Common myeloid progenitor, CD34-positive (primary cell): ENCODE measurements at regions not wholly inside any gene's neighbourhood (a gene's known extent, or its start where the extent isn't known, plus 50 kb on each side); places are given as distances from the start of the nearest gene placed in this dataset.

ENCODE experiments used
- CTCF ChIA-PET: fragments of 350-600 bp; sonication (Branson Sonifier 250); formaldehyde crosslinking; loops from one replicate; lab custom pipeline; 2021; ENCODE audit warnings: antibody characterized with exemption; lab: Charles Lee
- POLR2A ChIA-PET: fragments of 350-600 bp; sonication (Branson Sonifier 250); formaldehyde crosslinking; loops from one replicate; lab custom pipeline; 2021; ENCODE audit warnings: antibody characterized with exemption; lab: Charles Lee
- DNase-seq, 3 donors: peaks; one replicate each; pipeline versions ENCODE4 v3.0.0 to v3.0.0-alpha.2; 2013
- H3K27ac ChIP-seq, 2 experiments: 1 replicate in 1 of 2; 2 replicates in 1 of 2; pipeline ENCODE4 v1.7.0; 2013; ENCODE audit warnings: inconsistent platforms in 2 of 2, low read length in 2 of 2, mild to moderate bottlenecking in 2 of 2, low read depth in 1 of 2, moderate library complexity in 1 of 2; ENCODE audit not compliant: severe bottlenecking in 2 of 2, insufficient read depth in 1 of 2, poor library complexity in 1 of 2
- H3K27me3 ChIP-seq, 5 experiments: replicated peaks in 2 of 5; 1 replicate in 3 of 5; 2 replicates in 2 of 5; pipeline versions ENCODE4 v1.6.1 to v1.7.0; 2013; ENCODE audit warnings: low read length in 4 of 5, mild to moderate bottlenecking in 2 of 5, moderate library complexity in 2 of 5, inconsistent platforms in 1 of 5; ENCODE audit not compliant: insufficient read depth in 5 of 5, control insufficient read depth in 4 of 5
- H3K36me3 ChIP-seq, 4 experiments: 1 replicate in 2 of 4; 2 replicates in 2 of 4; pipeline versions ENCODE4 v1.6.1 to v1.7.0; 2013; ENCODE audit warnings: low read length in 3 of 4, control low read depth in 1 of 4, mild to moderate bottlenecking in 1 of 4; ENCODE audit not compliant: control insufficient read depth in 4 of 4, insufficient read depth in 4 of 4
- H3K4me1 ChIP-seq, 4 experiments: 1 replicate in 3 of 4; 2 replicates in 1 of 4; pipeline versions ENCODE4 v1.6.1 to v1.7.1; 2013; ENCODE audit warnings: low read length in 3 of 4, mild to moderate bottlenecking in 3 of 4, control low read depth in 1 of 4, inconsistent platforms in 1 of 4, moderate library complexity in 1 of 4; ENCODE audit not compliant: control insufficient read depth in 4 of 4, insufficient read depth in 4 of 4; ENCODE audit errors: control extremely low read depth in 1 of 4
- H3K4me3 ChIP-seq, 7 experiments: 1 replicate in 4 of 7; 2 replicates in 3 of 7; pipeline versions ENCODE4 v1.5.1 to v1.7.0; 2013; ENCODE audit warnings: mild to moderate bottlenecking in 7 of 7, low read length in 6 of 7, moderate library complexity in 6 of 7, inconsistent platforms in 2 of 7, low read depth in 2 of 7, control low read depth in 1 of 7; ENCODE audit not compliant: insufficient read depth in 4 of 7, control insufficient read depth in 1 of 7; ENCODE audit errors: extremely low read depth in 1 of 7
- H3K9me3 ChIP-seq, 5 experiments: 1 replicate in 4 of 5; 2 replicates in 1 of 5; pipeline versions ENCODE4 v1.6.1 to v1.7.1; 2013; ENCODE audit warnings: low read length in 4 of 5, mild to moderate bottlenecking in 2 of 5, inconsistent platforms in 1 of 5, low read depth in 1 of 5, moderate library complexity in 1 of 5; ENCODE audit not compliant: control insufficient read depth in 4 of 5, insufficient read depth in 2 of 5; ENCODE audit errors: control extremely low read depth in 1 of 5
- WGBS: methylation state at CpG from one replicate; pipeline ENCODE4 v1.1.5; 2013; ENCODE audit not compliant: insufficient coverage; 5-methylcytosine and 5-hydroxymethylcytosine counted together

DNA sequence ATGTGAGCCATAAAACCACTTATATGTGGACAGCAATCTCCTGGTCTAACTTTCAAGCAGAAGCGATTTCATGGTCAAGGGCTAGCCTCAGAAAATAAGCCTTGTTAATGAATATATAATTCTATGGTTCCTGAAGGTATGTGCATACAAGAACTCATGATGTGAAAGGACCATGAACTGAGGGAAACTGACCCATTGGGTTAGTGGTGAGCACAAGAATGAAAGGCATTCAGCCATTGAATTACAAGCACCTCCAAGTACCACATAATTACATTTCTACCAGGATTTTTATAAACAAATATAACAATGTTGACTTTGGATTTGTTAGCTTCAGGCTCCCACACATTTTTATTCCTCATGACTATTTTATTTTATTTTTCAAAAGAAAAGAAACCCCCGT lies 459.0 kb downstream of the TLE4 start:
- H3K27me3 ChIP-seq: no peaks in the 10 kb centered on the region
- ChIA-PET POLR2A (no interaction called here), CTCF (no interaction called here)
- H3K4me1 ChIP-seq: no peaks in the 10 kb centered on the region
- peaks cover 0 to 6% (median 0%) of the 10 kb centered on the region in 5 experiments for H3K9me3 ChIP-seq
- no peak overlapping the region for H3K27ac ChIP-seq
- H3K4me3 ChIP-seq: no peak overlapping the region
- WGBS: no CpG with 5 or more reads among the region's 2 CpGs
- no peak for DNase-seq
- no peaks in the 10 kb centered on the region for H3K36me3 ChIP-seq

DNA sequence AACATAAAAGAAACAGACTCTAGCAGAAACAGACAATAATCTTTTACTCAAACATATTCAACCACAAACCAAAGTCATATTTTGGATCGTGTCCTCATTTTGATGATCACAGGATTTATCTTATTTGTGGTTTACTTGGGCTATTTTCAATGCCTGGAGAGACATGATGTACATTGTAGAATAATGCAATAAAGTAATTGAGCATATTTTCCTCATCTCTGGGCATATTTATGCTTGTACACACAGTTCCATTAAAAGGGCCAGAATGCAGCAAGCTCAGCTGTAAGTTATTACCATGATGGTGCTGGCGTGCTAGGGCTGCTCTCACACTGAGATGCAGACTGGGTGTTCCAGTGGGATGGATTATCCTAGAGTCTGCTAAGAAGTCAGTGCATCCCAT lies 456.7 kb downstream of the TLE4 start:
- H3K9me3 ChIP-seq: peaks cover 0 to 5% (median 0%) of the 10 kb centered on the region in 5 experiments
- H3K4me1 ChIP-seq: no peaks in the 10 kb centered on the region
- no CpG with 5 or more reads among the region's 2 CpGs for WGBS
- H3K4me3 ChIP-seq: no peak overlapping the region
- no peaks in the 10 kb centered on the region for H3K27me3 ChIP-seq
- no peak for DNase-seq
- CTCF ChIA-PET: no interaction called here
- POLR2A ChIA-PET: no interaction called here
- H3K36me3 ChIP-seq: no peaks in the 10 kb centered on the region
- H3K27ac ChIP-seq: no peak overlapping the region

DNA sequence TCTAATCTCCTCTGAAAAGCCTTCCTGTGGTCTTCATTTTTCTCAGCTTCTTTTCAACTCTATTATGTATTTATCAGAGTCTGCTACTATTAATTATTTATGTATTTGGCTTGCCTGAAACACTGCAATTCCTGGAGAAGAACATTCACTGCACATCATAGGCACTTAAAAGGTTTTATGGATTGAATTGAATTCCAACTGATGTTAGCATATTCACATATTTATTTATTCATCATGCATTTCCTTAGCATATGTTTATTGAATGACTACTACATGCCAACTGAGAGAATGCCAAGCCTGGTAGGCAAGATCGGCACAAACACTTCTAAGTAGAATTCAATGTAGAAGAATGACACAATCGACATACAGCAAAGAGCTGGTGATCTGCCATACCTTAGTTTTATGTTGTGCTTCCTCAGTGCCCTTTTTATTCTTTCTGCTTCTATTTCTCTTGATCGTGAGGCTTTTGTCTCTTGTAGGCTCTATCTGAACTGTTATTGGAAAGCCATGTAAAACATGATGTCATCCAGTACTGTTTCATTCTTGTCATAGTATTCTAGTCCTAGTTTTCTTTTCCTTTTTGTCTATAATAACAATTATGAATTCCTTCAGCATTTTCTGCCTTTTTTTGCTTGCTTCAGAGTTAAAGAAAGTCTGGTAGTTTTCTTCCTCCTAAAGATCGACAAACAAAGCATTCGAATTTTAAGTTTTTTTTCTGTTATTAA lies 454.2 kb downstream of the TLE4 start:
- H3K4me1 ChIP-seq: no peaks in the 10 kb centered on the region
- no peaks in the 10 kb centered on the region for H3K27me3 ChIP-seq
- no peak for DNase-seq
- 100% methylated on average over 3 of the region's 5 CpGs for WGBS
- H3K36me3 ChIP-seq: no peaks in the 10 kb centered on the region
- ChIA-PET CTCF (no interaction called here), POLR2A (no interaction called here)
- no peak overlapping the region for H3K4me3 ChIP-seq
- H3K27ac ChIP-seq: no peak overlapping the region
- H3K9me3 ChIP-seq: no peaks in the 10 kb centered on the region

DNA sequence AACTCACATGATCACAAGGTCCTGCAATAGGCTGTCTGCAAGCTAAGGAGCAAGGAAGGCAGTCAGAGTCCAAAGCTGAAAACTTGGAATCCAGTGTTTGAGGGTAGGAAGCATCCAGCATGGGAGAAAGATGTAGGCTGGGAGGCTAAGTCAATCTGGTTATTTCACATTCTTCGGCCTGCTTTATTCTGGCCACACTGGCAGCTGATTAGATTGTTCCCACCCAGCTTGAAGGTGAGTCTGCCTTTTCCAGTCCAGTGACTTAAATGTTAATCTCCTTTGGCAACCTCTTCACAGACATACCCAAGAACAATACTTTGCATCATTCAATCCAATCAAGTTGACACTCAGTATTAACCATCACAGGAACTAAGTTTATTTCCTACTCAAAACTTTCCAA lies 453.4 kb downstream of the TLE4 start:
- no peaks in the 10 kb centered on the region for H3K9me3 ChIP-seq
- H3K4me1 ChIP-seq: no peaks in the 10 kb centered on the region
- no peak overlapping the region for H3K27ac ChIP-seq
- 78% methylated on average over 1 of the region's 1 CpG for WGBS
- no peaks in the 10 kb centered on the region for H3K27me3 ChIP-seq
- no peak overlapping the region for H3K4me3 ChIP-seq
- no peak for DNase-seq
- POLR2A ChIA-PET: no interaction called here
- CTCF ChIA-PET: no interaction called here
- no peaks in the 10 kb centered on the region for H3K36me3 ChIP-seq

DNA sequence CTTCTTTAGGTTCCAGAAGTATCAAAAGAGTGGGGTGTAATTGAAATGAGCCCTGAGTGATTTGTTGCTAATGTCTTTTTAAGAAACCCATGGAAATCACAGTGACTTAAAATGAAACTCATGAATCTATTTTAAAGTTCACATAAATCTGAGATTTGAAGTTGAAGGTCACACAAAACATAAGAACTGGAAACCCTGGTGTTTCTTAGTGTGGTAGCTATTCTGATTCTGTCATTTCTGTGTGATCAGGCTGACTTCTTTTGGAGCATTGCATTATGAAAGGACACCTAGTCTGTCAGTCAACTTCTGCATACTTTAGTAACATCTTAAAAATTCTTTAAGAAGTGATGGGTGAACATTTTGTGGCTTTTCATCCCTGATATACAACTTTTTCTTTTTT lies 448.8 kb downstream of the TLE4 start:
- no peak for DNase-seq
- no peaks in the 10 kb centered on the region for H3K9me3 ChIP-seq
- CTCF ChIA-PET: no interaction called here
- H3K4me3 ChIP-seq: no peak overlapping the region
- no peaks in the 10 kb centered on the region for H3K4me1 ChIP-seq
- POLR2A ChIA-PET: no interaction called here
- H3K27me3 ChIP-seq: no peaks in the 10 kb centered on the region
- no peak overlapping the region for H3K27ac ChIP-seq
- no peaks in the 10 kb centered on the region for H3K36me3 ChIP-seq

DNA sequence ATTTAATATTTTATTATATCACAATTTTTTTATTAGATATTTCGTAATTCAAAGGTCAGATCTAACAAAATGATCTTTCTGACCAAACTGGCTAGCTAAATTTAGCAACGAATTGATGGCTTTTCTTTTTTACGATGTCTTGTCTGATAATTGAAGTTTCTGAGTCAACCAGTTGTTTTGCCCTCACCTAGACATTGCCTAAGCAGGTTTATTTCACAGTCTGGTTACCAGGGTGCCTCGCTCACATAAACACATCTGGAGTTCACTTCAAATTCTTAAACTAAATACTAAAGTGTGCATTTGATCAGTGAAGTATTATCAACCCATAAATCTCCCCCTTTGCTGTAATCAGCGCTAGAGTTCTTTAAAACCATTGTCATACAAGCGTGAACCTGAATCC lies 448.3 kb downstream of the TLE4 start:
- H3K36me3 ChIP-seq: no peaks in the 10 kb centered on the region
- H3K27me3 ChIP-seq: no peaks in the 10 kb centered on the region
- no peaks in the 10 kb centered on the region for H3K4me1 ChIP-seq
- ChIA-PET POLR2A (no interaction called here), CTCF (no interaction called here)
- no peak for DNase-seq
- no peaks in the 10 kb centered on the region for H3K9me3 ChIP-seq
- 100% methylated on average over 3 of the region's 6 CpGs for WGBS
- H3K4me3 ChIP-seq: no peak overlapping the region
- no peak overlapping the region for H3K27ac ChIP-seq

DNA sequence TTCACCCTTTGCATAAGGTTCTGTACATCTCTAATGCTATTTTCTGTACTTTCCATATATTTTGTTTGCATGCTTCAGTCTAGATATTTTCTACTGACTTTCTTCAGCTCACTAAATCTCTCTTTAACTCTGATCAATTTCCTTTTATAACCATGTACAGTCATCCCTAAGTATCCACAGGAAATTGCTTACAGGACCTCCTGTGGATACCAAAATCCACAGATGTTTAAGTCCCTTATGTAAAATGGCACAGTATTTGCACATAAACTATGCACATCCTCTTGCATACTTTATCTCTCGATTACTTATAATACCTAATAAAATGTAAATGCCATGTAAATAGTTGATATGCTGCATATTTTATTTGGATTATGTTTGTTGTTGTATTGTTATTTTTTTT lies 442.1 kb downstream of the TLE4 start:
- Histone ChIP-seq H3K36me3 (no peaks in the 10 kb centered on the region), H3K9me3 (peaks cover 0 to 2% (median 0%) of the 10 kb centered on the region in 5 experiments), H3K4me3 (no peak overlapping the region), H3K27ac (no peak overlapping the region), H3K27me3 (no peaks in the 10 kb centered on the region), H3K4me1 (no peaks in the 10 kb centered on the region)
- POLR2A ChIA-PET: no interaction called here
- CTCF ChIA-PET: interaction anchor here (0.7 kb wide), 1 partner anchor 1796 kb away, joined by 3 read pairs; no protein-coding TSS in a partner anchor
- no peak for DNase-seq
- no CpG with 5 or more reads among the region's 1 CpG for WGBS
